Activated CD4-positive, CD25-positive, alpha-beta regulatory T cell treated with anti-CD3 and anti-CD28 coated beads, Interleukin-2, amount 50 U/mL, for 72 hours (primary cell): ENCODE measurements at regions not wholly inside any gene's neighbourhood (a gene's known extent, or its start where the extent isn't known, plus 50 kb on each side); places are given as distances from the start of the nearest gene placed in this dataset.

ENCODE experiments used
- DNase-seq: peaks from one replicate; pipeline ENCODE4 v3.0.0; 2021

GRCh38 chr6:169165561-169166300 is 87.9 kb downstream of the THBS2 start:
- no peak for DNase-seq

DNA sequence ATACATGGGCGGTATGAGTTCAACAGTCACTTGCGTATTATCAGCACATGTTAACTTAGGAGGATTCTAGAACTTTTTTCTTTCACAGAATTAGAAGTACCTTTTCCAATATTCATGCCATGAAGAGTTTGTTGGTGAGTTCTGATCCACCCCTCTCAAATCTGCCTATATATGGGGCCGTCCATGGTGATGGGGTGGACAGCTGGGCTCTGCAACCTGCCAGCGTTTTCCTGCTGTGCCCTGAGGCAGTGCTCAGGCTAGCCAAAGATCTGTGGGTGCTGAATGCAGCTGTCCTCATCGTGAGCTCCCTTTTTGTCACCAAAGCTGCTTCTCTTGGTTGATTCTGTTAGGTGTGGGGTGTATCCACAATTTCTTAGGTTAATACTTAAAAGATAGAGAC is 88.7 kb downstream of the THBS2 start:
- DNase-seq = no peak

DNA sequence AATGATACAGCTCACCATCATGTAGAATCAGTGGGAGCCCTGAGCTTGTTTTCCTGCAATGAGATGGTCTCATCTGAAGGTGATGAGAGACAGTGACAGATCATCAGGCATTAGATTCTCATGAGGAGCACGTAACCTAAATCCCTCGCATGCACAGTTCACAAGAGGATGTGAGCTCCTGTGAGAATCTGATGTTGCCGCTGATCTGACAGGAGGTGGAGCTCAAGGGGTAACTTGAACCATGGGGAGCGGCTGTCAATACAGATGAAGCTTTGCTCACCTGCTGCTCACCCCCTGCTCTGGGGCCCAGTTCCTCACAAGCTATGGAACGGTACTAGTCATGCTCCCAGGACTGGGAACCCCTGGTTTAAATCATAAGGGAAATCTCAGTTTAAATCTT is 89.2 kb downstream of the THBS2 start:
- no peak for DNase-seq

GRCh38 chr6:169163411-169163901 is 90.2 kb downstream of the THBS2 start:
- DNase-seq = no peak

- no peak for DNase-seq
Measured at GRCh38 chr6:169162752-169163407, 90.8 kb downstream of the THBS2 start.

DNA sequence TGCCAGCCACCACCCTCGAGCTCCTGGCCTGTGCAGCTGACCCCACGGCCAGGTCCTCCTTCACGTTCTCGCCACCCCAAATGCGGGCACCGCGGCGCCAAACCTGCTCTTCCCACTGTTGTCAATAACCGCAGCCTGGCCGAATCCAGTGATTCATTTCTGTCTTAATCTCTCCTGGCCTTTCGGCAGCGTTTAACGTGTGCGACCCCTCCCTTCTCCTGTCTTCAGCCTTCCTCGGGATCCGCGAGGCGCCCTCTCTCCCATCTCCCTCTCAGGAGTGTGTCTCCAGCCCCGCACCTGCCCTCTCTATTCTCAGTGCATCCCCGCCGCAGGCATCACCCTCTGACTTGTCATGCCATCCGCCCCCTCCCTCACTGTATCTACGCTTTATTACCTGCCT is 91.4 kb downstream of the THBS2 start:
- no peak for DNase-seq

DNA sequence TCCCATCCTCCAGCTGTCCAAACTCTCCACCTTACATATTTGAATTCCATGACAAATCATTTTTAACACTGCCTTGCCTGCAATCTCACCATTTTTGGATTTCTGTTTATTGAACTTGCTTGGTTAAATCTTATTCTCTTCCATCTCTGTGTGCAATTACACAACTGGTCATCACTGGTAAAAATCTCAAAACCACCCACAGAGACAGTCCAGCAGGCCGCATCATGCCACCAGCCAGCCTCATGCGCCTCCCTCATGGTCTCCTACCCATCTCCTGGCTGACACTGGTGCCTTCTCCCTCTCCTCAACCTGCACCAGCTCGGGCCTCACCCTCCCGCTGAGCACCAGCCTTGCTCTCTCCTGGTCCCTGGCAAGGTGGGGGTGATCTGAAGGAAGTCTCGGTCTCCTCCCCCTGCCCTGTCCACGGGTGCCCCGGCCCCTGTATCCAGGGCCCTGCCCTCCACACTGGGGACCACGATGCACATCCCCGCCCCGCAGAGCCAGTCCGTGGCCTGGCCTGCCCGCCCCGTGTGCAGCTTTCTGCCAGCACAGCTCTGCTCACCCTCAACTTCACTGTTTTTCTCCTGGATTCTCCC is 92.0 kb downstream of the THBS2 start:
- no peak for DNase-seq

DNA sequence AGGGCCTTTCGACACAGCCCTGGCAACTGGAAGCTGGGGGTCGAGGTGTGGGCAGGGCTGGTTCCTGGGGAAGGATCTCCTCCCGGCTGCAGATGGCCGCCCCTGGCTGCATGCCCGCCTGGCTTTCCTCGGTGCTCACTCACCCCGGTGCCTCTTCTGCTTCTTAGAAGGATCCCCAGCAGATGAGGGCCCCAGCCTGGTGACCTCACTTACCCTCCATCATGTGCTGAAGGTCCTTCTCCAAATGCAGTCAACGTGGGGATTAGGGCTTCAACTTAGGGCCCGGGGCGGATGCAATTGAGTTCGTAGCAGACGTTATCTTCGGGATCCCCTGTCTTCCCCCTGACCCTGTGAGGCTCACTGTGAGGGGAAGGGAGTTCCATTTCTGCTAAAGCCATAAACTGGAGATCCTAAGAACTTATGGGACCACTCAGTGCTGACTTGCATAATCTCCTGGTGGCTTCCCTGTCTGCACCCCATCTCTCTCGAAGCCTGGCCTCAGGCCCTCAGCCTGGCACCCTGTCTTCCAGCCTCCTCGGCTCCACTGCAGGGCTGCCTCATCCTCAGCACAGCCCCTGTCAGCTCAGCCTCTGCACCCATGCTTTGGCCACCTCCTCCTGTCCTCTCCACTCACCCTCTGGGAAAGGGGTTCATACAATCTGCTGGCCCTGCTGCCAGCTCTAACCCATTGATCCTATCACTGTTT is 92.6 kb downstream of the THBS2 start:
- DNase-seq = no peak

GRCh38 chr6:169160091-169160854 is 93.4 kb downstream of the THBS2 start:
- no peak for DNase-seq

DNA sequence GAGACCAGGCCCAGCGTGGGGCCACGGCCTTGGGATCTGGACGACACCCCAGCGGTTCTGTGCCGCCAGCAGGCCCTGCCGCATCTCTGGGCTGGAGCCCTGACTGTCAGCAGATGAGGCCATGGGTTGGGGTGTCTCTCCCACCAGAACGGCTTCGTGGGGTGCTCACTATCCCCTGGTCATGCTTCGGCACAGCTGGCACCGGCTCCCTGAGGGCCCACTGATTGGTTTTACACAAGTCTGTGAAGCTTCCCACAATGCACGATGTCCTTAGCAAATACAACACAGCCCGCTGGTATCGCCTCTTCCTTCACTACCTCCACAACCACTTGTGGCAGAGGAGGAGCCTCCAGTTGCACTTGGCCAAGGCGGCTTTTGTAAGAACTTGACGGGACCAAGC is 94.3 kb downstream of the THBS2 start:
- no peak for DNase-seq

GRCh38 chr6:169158691-169159090 is 95.0 kb downstream of the THBS2 start:
- DNase-seq = no peak

GRCh38 chr6:169158174-169158573 is 95.5 kb downstream of the THBS2 start:
- DNase-seq = no peak

DNA sequence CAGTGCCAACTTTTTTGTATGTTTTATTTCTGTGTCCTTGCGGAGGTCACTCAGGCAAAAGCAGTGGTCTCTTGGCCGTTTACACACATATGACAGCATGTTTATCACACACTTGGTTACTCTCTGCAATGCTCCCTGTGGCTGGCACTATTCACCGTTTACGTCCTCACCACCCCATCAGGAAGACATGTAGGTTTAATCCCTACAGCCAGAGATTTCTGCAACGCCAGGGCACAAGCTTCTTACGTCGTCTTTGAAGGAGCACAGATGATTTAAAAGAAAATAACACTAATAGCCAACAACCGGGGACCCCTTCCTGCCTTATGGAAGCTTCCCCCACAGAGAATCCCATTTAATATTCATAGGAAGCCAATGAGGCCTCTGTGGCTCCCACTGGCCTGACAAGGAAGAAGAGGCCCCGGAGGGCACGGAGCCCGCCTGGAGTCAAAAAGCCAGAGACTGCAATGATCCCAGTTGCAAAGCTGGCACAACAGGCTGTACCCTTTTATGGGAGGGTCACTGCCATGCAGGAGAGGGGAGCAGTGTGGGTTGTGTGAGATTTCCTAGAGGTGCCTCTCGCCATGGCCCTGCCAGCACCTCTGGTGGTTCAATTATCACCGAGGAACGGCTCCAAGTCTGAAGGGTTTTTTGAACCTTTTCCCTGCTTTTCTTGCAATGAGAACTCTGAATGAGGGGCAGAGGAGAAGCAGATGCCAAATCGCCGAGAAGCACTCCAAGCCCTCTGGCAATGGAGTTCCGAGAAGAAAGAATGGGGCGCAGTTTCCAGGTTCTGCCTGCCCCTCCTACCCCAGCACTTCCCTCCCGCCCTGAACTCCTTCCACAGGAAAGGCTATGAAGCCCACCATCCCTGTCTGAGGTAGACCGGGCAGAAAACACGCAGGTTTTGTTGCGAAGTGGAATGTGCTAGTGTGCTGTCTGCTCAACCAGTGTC is 96.2 kb downstream of the THBS2 start:
- no peak for DNase-seq

- no peak for DNase-seq
Measured at GRCh38 chr6:169156793-169157147, 96.9 kb downstream of the THBS2 start.

GRCh38 chr6:169156108-169156792 is 97.4 kb downstream of the THBS2 start:
- no peak for DNase-seq

- no peak for DNase-seq
Measured at GRCh38 chr6:169155481-169155880, 98.2 kb downstream of the THBS2 start.

DNA sequence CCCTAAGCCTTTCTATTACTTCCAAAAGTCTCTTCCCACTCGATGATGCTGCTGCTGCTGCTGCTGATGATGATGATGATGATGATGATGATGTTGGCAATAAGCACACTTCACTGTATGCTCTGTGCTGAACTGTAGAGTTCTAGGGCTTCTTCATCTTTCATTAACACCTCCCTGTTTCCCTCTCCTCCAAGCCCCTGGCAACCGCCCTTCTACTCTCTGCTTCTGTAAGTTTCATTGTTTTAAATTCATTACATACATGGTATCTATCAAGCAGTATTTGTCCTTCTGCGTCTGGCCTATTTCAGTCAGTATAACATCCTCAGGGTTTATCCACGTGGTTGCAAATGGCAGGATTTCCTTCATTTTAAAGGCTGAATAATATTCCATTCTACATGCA is 100.2 kb downstream of the THBS2 start:
- no peak for DNase-seq

DNA sequence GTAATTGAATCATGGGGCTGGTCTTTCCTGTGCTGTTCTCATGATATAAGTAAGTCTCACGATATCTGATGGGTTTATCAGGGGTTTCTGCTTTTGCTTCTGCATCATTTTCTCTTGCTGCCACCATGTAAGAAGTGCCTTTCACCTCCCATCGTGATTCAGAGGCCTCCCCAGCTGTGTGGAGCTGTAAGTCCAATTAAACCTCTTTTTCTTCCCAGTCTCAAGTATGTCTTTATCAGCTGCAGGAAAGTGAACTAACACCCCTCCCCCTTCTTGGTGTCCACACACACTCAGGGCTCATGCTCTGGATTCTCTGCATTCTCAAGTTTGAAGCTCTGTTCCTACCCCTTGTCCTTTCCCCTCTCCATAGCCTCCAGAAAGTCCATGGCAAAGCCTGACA is 107.1 kb downstream of the THBS2 start:
- DNase-seq = no peak

GRCh38 chr6:169145991-169146501 is 107.6 kb downstream of the THBS2 start:
- no peak for DNase-seq

- no peak for DNase-seq
Measured at GRCh38 chr6:169145496-169145895, 108.2 kb downstream of the THBS2 start.

DNA sequence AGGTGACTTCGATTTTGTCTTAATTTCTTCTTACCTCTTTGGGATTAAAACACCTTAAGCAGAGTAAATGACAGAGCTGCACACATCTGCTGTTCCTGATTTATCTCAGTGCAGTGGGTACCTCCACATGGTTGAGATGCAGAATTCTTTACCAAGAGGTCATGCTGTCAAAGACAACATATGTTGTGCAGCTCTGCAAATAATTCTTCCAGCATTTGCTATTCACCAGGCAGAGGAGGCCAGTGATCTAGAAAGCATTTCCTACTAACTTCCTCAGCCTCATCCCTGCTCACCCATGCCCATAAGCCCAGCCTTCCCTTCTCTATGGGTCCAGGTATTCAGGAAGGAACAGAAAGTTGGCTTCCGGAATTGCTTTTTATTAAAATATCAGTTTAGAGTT is 109.3 kb downstream of the THBS2 start:
- DNase-seq = no peak
